Mucosa of descending colon (tissue), 3 donors: ENCODE measurements at regions not wholly inside any gene's neighbourhood (a gene's known extent, or its start where the extent isn't known, plus 50 kb on each side); places are given as distances from the start of the nearest gene placed in this dataset.
"Not testable (repeated sequence)": the region's sequence is repeated elsewhere in the genome, so short reads cannot be mapped to it uniquely, and the experiment has no call there.

Experiments used
- ATAC-seq: fragments of 200-7000 bp; cut with Tn5 transposase; one replicate; pipeline ENCODE4 v1.9.1; 2020; ENCODE audit warnings: mild to moderate bottlenecking, moderate library complexity
- DNase-seq, 3 donors: peaks; one replicate each; pipeline ENCODE4 v3.0.0-alpha.2; 2020
- H3K36me3 ChIP-seq: fragments of 200-600 bp; one replicate; pipeline ENCODE4 v1.8.0; 2021; ENCODE audit warnings: low read depth, mild to moderate bottlenecking
- H3K4me1 ChIP-seq: fragments of 200-600 bp; one replicate; pipeline ENCODE4 v1.8.0; 2021; ENCODE audit warnings: low read depth, mild to moderate bottlenecking
- H3K4me3 ChIP-seq: fragments of 200-600 bp; one replicate; pipeline ENCODE4 v1.8.0; 2021; ENCODE audit warnings: mild to moderate bottlenecking
- H3K9me3 ChIP-seq: fragments of 200-600 bp; one replicate; pipeline ENCODE4 v1.8.0; 2021; ENCODE audit warnings: mild to moderate bottlenecking
- intact Hi-C, 2 donors: fragments of 100-400 bp; cut with DNase I in 1 of 2; cut with micrococcal nuclease in 1 of 2; formaldehyde crosslinking; loops; one replicate each; pipeline versions ENCODE4 v1.11.0 to v1.11.1; 2022; cut with DNase I, micrococcal nuclease
- TF ChIP-seq, protein P1 (sequence below): fragments of 200-600 bp; IDR thresholded peaks from one replicate; pipeline ENCODE4 v1.8.0; 2022; ENCODE audit warnings: antibody characterized with exemption, mild to moderate bottlenecking
- donor health status: DM: no; HTN: no; CAD: no; lungs with moderate emphysema.
- donor health status: DM: no; HTN: no; CAD: no.
- donor health status: DM: no; HTN: yes; CAD: no.

DNA sequence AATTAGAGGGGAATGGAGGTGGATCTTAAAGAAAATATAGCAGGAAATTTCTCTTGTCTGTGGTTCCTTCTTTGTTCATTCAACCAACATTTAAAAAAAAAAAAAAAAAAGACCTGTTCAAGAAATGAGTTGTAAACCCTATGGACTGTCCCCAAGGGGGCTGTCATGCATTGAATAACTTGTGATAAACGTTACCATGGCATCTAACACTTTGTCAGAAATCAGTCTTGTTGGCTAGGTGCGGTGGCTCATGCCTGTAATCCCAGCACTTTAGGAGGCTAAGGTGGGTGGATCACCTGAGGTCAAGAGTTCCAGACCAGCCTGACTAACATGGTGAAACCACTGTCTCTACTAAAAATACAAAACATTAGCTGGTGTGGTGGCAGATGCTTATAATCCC is 381.7 kb downstream of the BCKDHB start:
- DNase-seq = no peak
- H3K9me3 ChIP-seq = no peaks in the 10 kb centered on the region
- no peak for ATAC-seq
- H3K4me1 ChIP-seq = no peaks in the 10 kb centered on the region
- TF ChIP-seq, protein P1, sequence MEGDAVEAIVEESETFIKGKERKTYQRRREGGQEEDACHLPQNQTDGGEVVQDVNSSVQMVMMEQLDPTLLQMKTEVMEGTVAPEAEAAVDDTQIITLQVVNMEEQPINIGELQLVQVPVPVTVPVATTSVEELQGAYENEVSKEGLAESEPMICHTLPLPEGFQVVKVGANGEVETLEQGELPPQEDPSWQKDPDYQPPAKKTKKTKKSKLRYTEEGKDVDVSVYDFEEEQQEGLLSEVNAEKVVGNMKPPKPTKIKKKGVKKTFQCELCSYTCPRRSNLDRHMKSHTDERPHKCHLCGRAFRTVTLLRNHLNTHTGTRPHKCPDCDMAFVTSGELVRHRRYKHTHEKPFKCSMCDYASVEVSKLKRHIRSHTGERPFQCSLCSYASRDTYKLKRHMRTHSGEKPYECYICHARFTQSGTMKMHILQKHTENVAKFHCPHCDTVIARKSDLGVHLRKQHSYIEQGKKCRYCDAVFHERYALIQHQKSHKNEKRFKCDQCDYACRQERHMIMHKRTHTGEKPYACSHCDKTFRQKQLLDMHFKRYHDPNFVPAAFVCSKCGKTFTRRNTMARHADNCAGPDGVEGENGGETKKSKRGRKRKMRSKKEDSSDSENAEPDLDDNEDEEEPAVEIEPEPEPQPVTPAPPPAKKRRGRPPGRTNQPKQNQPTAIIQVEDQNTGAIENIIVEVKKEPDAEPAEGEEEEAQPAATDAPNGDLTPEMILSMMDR = no peak
- H3K4me3 ChIP-seq = no peak overlapping the region
- intact Hi-C loops = no loop called here
- H3K36me3 ChIP-seq = no peaks in the 10 kb centered on the region

DNA sequence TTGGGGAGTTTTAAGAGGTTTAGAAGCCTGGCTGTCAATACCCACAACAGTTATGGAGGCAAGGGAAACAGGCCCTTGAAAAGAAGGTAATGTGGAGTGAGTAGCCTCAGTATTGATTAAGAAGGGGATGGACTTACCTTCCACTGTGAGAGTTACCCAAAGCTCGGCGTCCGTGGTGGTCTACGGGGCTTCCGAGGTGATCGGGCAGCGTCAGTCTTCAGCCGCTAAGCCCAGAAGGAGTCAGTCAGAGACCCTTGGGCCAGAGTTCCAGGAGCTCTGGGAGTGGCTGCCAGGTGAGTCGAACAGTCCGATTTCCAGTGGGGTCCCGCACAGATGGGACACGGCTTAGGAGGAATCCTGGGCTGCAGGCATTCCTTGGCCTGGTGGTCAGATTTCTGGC is 379.0 kb downstream of the BCKDHB start:
- ATAC-seq, intact Hi-C loops, H3K4me1 ChIP-seq, DNase-seq, H3K36me3 ChIP-seq, H3K4me3 ChIP-seq, H3K9me3 ChIP-seq: not testable (repeated sequence)

DNA sequence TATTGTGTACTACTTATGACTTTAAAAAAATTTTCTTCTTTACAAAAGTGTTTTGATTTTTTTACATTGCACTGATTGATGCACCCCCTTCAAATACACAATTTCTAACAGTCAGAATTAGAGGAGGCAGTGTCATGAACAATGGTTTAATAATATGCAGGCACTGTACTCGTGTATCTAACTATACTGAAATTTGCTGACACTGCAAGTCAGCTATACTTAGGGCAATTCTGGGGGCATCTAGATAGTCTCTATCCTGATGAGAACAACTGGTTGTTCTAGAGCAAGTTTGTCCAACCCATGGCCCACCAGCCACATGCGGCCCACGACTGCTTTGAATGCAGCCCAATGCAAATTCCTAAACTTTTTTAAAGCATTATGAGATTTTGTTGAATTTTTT is 375.6 kb downstream of the BCKDHB start:
- ATAC-seq (no peak), DNase-seq (no peak)
- Histone ChIP-seq H3K9me3 (no peaks in the 10 kb centered on the region), H3K4me1 (no peaks in the 10 kb centered on the region), H3K36me3 (no peaks in the 10 kb centered on the region), H3K4me3 (no peak overlapping the region)
- intact Hi-C loops = no loop called here
- TF ChIP-seq, protein P1 = no peak

DNA sequence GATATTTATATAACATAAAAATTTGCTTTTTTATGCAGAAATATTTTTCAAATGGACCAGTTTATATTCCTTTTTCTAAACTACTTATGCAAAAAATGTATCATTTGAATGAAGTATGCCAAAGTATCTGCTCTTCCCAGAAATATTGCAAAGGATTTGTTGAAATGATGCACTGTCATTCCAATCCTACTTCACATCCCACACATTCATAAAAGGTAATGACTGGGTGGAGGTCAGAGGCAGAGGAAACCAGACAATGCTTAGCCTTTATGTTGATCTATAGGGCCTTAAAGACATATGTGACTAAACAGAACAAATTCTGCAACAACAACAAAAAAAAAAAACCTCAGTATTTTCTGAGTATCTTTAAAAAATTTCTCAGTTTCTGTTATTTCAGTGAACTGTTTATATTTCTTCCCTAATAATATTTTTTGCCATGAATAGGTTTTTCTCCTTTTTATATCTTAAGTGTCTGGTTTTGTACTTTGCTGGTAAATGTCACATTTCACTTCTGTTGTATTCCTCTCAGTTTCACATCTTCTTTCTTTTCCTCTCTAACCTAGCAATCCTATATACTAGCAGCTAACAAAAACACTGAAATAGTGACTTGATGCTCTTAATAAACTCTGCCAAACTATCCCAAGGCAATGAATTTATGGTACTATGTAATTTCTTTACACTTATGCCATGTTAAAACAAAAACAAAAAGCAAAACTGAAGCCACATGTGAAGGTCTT is 374.1 kb downstream of the BCKDHB start:
- H3K4me1 ChIP-seq = no peaks in the 10 kb centered on the region
- TF ChIP-seq, protein P1 = no peak
- no peaks in the 10 kb centered on the region for H3K9me3 ChIP-seq
- intact Hi-C loops = no loop called here
- DNase-seq (no peak), ATAC-seq (no peak)
- H3K36me3 ChIP-seq = no peaks in the 10 kb centered on the region
- no peak overlapping the region for H3K4me3 ChIP-seq

DNA sequence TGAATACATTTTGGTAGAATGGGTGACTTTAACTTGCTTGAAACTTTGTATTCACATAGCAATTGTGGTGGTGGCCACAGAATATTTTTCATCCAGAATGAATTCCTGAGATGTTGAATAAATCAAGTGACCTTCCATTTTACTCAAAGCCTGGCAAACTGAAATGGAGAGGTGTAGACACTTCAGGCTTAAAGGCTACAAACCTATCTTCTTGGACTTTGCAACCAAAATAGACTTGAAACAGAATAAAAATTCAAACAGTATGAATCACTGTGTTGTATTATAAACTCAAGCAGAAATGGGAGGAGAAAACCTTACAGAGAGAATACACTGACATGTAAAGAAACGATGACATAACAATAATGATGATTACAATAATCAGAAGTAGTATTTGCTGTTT is 371.6 kb downstream of the BCKDHB start:
- TF ChIP-seq, protein P1 = no peak
- H3K9me3 ChIP-seq = no peaks in the 10 kb centered on the region
- intact Hi-C loops = no loop called here
- H3K36me3 ChIP-seq = no peaks in the 10 kb centered on the region
- DNase-seq (no peak), ATAC-seq (no peak)
- no peak overlapping the region for H3K4me3 ChIP-seq
- H3K4me1 ChIP-seq = no peaks in the 10 kb centered on the region

DNA sequence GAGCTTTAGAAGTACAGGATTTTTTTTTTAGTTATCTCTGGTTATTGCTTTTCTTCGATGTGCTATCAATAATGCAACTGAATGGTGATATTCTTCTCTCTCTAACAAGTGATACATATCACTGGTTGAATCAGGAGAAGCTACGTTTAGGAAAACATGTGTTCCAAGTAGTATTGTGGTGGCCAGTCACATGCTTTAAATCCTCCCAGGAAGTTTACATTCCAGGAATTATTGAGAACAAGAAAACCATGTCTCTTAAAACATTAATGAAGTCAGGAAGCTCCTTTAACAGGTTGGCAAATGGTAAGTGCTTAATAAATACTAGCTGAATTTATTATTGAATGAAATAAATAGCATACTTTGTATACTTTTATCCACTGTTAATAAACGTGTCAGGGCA is 371.1 kb downstream of the BCKDHB start:
- DNase-seq (no peak), ATAC-seq (no peak)
- intact Hi-C loops = no loop called here
- H3K4me3 ChIP-seq = no peak overlapping the region
- no peaks in the 10 kb centered on the region for H3K9me3 ChIP-seq
- TF ChIP-seq, protein P1 = no peak
- H3K36me3 ChIP-seq = no peaks in the 10 kb centered on the region
- no peaks in the 10 kb centered on the region for H3K4me1 ChIP-seq
